Globus pallidus (tissue), 1 donor: ENCODE measurements at regions not wholly inside any gene's neighbourhood (a gene's known extent, or its start where the extent isn't known, plus 50 kb on each side); places are given as distances from the start of the nearest gene placed in this dataset.
A peak's percentile ranks its signal among the peaks of the same experiment; 100 is the strongest.

Experiments used
- DNase-seq: peaks from one replicate; pipeline ENCODE4 v3.0.0-alpha.2; 2015; ENCODE audit warnings: low spot score

DNA sequence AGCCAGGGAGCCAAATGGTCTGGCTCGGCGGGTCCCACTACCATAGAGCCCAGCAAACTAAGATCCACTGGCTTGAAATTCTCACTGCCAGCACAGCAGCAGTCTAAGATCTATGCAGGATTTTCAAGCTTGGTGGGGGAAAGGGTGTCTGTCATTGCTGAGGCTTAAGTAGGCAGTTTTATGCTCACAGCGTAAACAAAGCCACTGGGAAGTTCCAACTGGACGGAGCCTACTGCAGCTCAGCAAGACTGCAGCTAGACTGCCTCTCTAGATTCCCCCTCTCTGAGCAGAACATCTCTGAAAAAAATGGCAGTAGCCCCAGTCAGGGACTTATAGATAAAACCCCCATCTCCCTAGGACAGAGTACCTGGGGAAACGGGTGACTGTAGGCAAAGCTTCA is 277.6 kb upstream of the PHF14 start:
- DNase-seq: no peak

DNA sequence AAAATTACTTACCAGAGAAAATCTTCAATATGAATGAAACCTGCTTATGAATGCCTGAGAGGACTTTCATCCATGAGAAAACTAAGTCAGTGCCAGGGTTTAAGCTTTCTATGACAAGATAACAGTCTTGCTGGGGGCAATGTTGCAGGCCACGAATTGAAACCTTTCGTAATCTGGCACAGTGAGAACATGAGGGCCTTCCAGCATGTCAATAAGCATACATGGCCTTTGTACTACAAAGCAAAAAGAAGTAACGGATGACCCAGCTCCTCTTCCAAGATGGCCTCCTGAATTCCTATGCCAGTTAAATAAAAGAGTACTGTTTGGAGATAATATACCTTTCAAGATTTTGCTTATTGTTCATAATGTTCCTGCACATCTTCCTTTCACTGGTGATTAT is 270.6 kb upstream of the PHF14 start:
- DNase-seq: no peak

DNA sequence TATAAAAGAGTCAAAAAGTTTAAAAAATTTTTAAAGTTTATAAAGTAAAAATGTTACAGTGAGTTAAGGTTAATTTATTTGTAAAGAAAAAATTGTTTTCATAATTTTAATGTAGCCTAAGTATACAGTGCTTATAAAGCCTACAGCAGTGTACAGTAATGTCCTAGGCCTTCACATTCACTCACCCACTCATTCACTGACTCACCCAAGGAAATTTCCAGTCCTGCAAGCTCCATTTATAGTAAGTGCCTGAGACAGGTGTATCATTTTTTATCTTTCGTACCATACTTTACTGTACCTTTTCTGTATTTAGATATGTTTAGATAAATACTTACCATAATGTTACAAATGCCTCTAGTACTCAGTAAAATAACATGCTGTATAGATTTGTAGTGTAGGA is 269.7 kb upstream of the PHF14 start:
- DNase-seq: no peak

DNA sequence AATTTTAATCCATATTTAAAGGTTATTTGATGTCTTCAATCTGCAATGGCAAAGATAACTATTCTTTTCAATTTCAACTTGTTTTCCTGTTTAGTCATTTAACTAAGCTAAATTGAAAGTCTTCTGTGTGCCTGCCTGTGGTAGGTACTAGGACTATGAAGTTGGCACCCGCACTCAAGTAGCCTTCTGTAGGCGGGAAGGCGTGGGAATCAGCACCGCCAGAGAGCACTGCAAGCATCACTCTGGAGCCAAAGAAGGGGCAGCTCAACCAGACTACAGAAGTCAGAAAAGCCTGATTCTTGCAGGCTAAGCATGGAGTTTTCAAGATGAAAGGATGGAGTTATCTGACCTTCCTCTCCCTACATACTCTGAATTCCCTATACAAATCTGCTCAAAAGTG is 269.0 kb upstream of the PHF14 start:
- DNase-seq: no peak

DNA sequence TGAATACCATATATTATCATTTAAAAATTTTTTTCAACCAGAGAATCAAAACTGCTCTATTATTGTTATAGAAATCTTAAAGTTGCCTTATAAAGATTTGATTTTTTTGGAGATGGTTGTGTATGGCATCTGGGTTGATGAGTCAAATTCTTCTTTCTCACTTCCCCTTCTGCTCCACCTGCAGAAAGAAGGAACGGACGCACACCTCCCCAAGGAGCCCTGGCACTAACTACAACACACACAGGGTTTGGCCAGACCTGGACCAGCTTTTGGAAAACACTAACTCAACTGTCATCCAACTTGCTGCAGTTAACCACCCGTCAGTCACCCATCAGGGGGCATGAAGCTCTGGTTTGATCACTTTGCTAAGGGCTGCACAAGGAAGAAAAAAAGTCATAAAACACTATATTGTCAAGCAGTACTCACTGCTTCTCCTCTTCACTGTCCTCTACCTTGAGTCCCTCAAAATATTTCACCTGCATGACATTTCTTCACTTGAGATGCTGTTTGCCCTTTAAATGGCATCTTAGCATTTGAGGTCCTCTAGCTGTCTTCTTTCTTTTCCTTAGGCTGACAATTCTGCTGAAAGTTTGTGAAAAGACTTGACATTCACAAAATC is 266.7 kb upstream of the PHF14 start:
- DNase-seq: no peak

DNA sequence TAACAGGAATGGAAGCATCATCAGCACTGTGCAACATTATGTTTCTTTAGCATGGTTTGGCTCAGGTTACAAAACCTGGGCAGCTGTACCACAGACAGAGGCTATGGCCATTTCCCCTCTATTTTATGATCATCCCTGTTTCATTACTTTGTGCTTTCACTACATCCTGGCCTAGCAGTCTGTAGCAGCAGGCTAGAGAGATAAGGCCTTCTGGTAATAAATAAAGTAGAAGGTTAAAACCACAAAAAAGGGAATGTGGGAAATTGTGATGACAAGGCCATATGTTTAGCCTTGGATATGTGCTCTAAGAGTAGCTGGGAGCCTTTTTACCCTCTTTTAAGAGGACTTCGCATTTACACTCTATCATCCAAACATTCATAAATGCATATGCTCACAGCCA is 266.2 kb upstream of the PHF14 start:
- no peak for DNase-seq

DNA sequence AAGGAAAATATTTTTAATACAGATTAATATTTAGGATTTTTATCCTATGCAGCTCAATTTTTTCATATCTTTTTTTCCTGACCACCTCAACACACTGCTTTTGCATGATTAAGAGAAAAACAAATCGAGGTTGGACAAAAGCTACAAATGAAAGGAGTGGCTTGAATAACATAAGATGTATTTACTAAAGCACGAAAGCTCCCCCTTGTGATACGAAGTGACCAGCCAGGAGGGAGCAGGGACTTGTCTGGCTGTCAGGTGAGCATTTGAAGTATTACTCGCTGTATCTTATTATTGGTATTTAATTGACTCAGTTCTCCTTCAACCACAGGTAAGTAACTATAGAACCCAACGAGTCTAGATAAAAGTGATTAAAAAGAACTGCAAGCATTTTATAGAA is 265.2 kb upstream of the PHF14 start:
- DNase-seq: peak; percentile 14

DNA sequence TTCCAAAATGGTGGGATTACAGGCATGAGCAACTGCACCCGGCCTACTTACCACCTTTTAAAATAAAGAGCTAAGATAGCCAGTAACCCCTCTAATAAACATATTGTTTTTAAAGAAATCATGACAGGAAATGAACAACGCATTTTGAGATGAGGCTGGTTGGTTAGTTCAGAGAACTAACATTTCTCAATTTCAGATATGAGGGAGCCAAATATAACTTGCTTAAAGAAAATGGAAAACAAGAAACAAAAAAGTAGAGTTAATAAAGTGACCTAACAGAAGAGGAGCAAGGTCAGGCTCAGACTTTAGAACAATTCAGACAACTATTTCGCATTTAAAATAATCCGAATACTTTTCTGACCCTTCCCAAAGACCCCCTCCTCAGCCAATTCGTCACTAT is 254.9 kb upstream of the PHF14 start:
- DNase-seq: no peak

DNA sequence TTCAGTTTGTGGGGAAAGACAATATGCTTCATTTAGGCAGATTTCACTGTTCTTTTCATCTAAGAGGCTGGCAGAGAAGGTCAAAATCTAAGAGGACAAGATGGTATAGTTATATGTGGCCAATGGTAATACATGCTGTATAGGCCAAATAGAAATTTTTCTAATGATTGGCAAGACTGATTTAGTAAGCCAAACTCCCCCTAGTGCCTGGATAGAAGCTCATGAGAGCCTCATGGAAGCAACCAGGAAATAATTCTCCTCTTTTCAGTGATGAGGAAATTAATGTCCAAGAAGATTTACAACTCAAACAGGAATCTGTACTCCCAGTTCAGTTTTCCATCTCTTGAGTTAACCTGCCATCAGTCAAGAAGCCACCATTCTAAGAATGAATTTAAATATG is 253.6 kb upstream of the PHF14 start:
- DNase-seq: no peak

DNA sequence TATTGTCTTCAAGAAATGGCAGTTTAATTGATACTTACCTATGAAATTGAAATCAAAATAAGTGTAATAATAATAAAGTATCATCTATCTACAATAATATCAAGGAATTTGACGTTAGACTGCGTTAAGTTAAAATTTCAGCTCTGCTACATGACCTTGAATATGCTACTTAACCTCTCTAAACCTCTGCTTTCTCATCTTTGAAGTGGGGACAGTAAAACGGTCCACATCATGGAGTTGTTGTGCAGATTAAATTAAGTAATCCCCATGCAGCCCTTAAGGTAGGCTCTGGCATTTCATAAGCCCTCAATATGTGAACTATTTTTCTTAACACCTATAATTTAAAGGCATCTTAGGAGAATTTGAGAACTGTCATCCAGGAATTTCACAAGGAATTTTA is 252.4 kb upstream of the PHF14 start:
- DNase-seq: no peak

DNA sequence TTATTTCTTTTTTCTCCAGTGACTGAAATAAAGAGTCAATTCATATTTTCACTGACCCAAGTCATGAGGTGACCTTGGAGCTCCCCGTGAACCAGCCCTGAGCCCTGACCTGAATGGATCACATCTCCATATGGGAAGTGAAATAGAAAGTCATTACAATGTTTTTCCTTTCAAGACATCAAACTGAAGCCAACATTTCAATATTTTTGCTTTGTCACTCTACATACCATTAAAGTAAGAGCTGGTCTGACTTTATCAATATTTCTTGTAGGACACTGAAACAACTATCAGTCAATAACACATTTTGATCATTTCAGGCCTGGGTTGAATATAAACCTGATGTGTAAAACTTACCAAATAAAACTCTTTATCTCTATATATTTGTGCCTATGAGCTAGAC is 249.8 kb upstream of the PHF14 start:
- DNase-seq: no peak

DNA sequence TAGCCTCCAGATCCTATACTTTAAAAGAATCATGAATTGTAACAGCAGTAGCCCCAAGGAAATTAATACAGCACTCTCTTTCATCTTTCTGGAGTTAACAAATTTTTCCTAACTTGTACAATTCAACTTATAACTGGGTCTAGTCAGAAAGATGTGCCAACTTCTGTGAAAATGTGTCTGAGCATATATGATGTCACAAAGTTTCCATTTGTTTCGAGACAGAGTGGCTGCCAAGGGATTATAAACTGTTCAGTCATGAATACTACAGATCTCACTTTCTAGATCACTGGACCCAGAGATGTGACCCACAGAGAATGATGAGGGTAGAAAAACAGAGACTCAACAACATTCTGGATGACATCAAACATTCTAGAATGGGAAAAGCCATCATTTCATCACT is 249.2 kb upstream of the PHF14 start:
- DNase-seq: peak; percentile 7

DNA sequence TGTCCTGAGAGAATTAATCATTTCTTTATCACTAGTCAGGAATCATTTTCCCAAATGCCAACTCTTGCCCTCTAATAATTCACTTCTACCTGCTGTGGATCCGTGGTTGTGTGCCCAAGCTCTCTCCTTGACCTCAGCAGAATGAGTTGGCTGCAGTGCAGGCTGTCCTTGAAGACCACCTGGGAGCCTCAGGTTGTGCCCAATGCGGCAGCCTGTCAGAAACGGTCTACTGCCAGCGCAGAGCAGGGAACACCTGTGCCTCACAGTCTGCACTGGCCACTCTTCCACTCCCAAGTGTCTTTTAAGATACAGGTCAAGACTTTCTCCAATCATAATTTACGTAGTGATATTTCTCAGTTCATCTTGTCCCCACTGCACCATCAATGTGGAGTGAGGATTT is 246.0 kb upstream of the PHF14 start:
- no peak for DNase-seq

DNA sequence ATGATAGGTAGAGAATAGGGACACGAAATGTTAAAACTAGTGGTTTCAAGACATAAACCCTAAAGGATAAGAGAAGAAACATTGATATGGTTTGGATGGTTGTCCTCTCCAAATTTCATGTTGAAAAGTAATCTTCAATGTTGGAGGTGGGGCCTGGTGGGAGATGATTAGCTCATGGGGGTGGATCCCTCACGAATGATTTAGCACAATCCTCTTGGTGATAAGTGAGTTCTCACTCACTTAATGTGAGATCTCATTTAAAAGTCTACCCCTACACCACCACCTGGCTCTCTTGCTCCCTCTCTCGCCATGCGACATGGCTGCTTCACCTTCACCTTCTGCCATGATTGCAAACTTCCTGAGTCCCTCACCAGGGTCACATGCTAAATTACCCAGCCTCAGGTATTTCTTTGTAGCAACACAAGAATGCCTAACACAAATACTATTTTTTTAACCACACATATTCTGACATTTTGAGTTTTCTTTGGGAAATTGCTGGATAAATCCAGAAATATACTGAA is 242.4 kb upstream of the PHF14 start:
- no peak for DNase-seq

DNA sequence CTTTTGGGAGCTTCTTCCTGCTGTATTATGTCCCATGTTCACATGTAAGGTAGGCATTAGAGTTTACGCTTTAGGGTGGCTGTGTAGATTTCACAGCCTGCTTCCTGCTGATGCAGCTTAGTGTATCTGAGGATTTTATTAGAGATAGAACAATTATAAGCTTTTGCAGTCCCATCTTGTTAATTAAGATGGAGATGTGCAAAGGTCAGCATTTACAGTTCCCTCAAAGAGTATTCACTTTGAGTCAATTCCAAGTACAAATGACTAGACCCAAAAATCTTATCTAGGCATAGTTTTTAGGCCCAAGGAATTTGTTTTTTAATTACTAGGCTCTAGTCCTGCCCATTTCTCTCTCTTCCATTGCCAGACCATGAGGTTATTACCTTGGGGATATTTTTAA is 239.9 kb upstream of the PHF14 start:
- DNase-seq: no peak

DNA sequence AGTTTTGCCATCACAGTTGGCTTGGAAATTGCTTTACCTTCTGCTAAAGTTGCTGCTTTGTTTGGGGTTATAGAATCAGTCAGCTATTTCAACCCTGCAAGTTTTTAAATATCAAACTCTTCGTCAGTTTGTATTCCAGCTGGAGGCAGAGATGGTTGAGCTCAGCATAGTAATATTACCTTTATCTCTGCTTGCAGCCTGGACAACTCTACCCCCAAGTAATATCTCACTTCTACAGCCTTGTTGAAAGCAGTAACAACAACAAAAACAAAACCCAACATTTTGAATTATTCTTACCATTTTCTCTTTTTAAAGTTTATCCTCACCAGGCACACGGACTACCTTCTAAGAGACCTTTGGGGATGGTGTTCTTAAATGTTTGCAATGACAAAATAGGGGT is 239.1 kb upstream of the PHF14 start:
- DNase-seq: no peak

DNA sequence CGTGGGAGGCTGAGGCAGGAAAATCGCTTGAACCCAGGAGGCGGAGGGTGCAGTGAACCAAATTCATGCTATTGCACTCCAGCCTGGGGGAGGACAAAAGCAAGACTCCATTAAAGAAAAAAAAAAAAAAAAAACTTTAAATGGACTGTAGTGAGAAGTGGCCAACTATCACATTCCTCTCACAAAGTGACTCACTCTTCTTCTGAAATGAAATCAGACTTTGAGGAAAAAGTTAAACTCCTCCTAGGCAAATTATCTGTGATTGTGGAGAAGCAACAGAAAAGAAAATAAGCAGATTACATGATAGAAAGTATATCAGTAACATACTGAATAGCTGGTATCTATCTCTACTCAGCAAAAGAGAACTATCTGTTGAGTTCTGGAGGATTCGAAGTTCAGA is 234.3 kb upstream of the PHF14 start:
- no peak for DNase-seq

DNA sequence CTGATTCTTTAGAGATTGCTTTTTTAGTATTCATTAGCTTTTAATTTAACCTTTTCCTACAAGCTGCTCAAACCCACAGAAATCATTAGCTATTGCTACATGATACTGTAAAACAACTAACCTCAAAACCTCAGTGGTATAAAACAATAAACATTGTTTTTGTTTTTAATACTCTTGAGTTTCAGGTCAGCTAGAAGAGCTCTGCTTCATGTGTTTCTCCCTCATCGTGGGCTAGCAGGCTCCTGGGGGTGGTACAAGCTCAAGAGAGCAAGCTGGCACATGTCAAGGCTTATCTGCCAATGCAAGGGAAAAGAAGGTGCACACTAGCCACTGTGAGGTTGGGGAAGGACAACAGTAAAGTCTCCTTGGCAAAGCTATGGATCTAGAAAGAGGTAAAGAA is 232.9 kb upstream of the PHF14 start:
- DNase-seq: no peak

DNA sequence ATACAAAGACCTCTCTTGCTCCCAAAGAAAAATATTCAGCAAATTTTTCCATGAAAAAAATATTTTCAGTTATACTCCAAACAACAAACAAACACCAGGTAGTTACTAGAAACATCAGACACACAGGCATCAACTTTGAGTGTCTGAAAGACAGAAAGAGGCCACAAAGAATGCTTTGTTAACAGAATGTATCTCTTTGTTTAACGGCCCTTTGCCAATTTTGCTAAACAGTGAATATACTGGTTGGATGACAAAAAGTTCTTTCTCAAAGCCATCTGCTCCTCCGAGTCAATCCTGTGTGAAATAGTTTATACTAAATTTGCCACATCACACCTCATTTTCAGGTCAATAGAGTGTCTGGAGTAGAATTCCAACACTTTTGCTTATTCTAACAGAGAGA is 216.7 kb upstream of the PHF14 start:
- DNase-seq: peak; percentile 57

DNA sequence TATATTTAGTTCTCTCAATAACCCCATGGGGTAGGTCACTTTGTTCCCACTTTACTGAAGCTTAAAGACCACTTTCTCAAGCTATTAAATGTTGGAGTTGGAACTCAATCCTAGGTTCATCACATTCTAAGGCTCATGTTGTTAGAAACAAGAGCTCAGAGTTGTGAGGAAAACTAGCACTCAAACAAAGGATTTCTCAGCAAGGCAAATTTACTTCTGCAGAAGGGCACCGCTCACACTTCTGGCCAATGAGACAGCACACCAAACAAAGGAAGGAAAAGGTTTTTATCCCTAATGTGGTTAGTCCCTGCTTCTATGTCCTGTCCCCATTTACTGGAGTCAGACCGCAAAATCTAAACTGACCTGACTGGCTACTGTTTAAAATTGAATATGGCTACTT is 214.6 kb upstream of the PHF14 start:
- DNase-seq: no peak

DNA sequence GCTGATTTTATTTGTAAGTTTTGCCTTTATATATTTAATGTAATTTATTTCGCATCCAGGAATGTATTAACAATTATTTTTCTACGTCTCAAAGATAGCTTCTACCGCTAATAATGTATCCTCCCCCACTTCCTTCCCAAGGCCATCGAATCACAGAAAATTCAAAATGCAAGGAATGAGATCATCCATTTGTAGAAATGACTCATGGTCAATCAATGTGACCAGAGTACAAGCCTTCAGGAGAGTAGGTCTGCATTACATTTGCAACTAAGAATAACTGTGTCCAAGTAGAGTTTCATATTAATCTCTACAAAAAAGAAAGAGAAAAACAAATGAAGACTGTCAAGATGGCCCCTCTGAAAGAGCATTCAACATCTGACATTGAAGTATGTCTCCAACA is 205.9 kb upstream of the PHF14 start:
- DNase-seq: no peak

DNA sequence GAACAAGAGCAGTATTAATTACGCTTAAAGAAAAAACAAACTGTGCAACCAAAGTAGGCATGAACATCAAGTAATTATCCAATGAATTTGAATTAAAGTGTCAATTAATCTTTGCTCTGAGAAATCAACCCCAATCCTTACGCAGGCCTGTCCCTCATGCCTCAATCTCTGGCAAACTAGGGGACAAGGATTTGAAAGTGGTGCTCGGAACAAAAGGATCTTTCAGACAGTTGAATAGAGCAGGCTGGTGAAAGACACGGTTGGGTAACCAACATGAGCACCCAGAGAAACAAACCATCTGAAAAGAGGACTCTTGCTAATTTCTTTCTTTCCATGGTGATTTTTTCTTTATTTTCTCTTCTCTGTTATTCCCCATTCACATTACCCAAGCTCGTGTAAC is 203.5 kb upstream of the PHF14 start:
- peak; percentile 48 for DNase-seq

DNA sequence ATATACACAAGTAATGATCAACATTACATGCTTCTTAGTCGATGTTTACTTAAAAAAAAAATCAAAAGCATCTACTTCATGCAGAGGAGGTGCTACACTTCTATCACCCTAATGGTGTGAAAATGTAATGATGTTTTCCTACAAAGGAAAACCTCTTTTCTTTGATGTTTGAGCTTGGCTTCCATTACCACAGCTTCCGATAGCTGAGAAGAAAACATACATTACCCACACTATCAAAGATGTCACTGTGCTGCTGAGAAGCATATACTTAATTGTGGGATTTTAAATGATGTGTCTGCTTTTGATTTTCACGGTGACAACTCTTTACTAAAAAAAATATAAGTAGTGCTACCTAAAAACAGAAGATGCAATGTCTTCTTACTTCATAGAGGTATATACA is 200.2 kb upstream of the PHF14 start:
- DNase-seq: no peak

DNA sequence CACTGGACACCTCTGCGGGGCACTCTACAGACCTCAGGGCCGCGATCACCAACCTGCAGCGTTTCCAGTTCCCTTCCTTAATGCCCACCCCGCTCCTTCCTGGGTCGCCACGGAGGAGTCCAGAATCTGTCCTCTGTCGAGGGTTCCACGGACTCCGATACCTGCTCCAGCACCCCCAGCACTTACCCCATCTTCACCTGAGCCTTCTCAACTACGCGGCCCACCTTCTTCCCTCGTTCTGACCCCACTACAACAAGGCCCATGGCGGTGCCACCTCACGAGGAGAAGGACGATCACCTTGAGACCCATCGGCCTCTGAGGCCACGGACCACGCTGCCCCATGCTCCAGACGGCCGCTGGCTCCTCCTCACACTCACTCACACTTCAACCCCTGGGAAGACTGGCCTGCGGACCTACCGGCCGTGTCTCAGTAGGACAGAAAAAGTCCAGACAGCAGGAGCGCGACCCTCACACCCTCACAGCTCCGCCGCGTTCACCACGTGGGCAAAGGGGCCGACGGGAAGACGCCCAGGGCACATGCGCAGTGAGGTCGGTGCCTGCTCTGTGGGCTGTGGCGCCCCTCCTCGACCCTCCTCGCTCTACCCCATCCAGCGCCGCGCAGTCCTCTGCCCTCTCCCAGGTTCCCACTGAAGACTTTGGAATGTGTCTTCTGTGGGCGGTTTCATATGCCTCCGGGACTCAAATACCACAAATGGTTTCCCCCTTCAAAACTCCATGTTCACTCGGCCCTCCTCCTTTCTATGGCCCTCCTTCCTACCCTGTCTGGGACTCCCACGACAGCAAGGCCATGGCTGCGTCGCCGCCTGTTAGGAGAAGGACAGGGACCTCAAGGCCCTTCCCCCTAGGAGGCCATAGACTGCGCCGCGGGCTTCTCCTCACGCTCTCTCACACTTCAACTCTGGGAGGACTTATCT is 193.9 kb upstream of the PHF14 start:
- no peak for DNase-seq
